ENCODE measurements at regions not wholly inside any gene's neighbourhood (a gene's known extent, or its start where the extent isn't known, plus 50 kb on each side); places are given as distances from the start of the nearest gene placed in this dataset.

DNA sequence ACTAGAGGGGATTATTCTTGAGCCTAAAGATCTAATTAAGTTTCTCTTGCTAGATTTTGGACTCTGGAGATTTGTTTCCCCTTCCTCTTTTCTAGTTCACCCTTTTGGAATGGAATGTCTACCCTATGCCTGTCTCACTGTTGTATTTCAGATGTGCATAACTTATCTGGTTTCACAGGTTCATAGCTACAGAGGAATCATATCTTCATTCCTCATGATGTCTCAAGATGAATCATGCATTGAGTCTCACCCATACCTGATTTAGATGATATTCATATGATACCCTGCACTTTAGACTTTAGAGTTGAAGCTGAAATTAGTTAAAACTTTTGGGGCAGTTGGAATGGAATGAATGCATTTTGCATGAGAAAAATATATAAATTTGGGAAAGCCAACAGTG, 246.7 kb downstream of the HS3ST1 start:
- no peak for DNase-seq

DNA sequence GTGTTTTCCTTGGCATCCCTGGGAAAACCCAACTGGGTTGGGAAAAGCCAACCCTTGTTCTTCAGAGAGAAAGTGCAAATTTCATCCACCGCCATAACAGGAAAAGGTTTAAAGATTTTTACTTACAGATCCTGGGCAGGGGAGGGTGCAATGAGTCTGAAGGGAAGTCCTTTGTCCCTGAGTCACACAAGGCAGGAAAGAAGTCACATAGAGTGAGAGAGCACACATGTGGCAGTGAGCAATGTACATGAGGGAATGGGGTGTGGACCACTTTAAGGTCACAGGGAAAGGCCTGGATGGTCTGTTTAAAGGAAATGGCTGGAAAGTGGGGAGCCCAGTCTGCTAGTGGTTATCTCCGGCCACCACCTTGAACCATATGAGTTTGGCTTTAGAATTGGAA, 248.9 kb downstream of the HS3ST1 start:
- DNase-seq, result no peak

DNA sequence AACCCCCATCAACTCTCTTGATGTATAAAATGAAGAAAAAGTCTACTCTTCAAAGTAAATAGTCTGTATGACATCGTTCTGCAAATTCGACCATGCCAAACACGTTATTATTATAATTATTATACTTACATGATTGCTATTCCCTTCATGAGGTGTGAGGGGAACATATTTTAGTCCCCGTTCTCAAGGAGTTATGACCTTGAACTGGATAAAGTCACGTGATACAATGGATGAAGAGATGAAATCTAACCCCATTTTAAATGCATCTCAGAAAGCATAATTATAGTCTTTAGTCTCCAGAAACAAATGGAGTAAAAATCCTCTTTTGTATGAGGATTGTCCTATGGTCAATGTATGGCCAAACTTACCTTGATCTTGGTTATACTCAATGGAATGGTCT, 250.3 kb downstream of the HS3ST1 start:
- no peak for DNase-seq

DNA sequence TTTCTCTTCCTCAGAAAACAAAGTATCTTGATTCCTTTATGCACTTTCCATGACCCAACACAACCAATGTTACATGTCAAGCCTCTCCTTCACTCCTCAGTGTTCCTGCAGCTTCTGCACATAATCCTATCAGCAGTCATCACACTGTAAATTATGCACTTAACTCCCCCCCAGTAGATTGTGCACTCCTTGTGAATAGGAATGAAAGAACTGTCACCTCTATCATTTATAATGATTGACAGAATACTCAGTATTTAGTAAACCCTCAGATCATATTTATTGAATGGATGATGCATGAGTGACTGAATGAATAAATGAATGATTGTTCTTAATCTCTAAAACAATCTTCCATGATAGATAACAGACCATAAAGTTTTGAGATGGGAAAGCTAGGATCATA, 253.3 kb downstream of the HS3ST1 start:
- no peak for DNase-seq

DNA sequence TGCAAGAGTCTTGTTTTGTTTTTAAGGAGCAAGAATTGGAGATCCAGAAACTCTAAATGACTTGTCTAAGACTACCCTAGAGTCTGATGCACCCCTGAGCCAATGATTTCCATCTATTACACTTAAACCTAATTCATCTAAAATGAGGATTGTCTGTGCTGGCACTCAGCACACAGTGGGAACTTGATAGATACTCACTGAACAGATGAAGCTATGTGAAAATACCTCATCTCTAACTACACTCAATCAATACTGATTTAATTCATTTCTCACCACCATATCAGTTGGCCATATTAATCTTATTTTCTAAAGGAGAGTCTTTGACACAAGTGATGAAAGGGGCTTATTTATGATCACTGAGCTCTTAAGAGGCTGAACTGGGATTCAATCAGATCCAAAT, 262.1 kb downstream of the HS3ST1 start:
- DNase-seq, result no peak

DNA sequence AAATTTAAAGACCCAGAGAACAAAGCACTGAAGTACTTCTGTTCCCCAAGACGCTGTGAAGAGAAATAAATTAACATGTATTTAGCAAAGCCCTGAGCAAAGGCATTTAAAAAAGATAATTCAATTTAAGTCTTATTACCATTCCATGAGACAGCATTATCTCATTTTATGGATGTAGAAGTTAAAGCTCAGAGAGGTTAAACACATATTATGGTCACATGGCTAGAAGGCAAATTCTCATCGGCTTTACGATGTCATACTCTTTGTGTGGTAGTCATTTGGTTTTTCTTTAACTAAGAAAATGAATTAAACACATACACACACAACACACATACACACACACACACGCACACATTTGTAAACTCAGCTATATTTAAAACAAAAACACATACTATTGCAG, 262.7 kb downstream of the HS3ST1 start:
- DNase-seq, result no peak

DNA sequence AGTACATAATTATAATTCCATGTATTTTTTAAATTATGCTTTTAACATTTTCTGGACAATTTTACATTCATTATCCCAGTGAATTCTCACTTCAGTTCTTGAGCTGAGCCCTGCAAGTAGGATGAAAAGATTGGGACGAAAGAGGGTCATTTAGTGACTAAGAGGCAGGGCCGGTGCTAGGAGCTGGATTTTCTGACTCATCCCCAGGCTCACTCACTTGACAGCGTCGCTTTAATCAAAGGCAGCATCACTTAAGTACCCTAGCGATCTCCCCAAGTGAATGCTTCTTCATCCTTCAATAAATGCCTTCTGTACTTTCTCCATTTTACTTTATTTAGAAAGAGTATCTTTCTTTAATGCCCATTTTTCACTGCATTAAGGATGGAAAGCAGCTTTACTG, 263.6 kb downstream of the HS3ST1 start:
- DNase-seq, result no peak

DNA sequence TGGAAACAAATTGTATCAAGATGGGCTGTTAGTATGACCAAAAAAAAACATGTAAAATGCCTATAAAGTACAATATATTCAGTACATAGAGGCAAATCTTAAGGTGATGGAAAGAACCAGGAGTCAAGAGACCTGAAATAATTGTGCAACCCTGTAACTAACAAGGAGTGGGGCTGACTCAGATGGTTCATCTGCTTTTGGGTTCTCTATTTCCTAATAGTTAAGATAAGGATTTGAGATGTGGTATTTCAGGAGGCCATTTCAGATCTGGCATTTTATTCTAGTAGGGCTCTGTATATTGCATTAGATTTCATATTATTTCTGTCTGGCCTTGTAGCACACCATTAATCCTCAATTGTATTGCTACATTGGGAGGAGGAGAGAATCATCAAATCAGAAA, 268.4 kb downstream of the HS3ST1 start:
- no peak for DNase-seq

DNA sequence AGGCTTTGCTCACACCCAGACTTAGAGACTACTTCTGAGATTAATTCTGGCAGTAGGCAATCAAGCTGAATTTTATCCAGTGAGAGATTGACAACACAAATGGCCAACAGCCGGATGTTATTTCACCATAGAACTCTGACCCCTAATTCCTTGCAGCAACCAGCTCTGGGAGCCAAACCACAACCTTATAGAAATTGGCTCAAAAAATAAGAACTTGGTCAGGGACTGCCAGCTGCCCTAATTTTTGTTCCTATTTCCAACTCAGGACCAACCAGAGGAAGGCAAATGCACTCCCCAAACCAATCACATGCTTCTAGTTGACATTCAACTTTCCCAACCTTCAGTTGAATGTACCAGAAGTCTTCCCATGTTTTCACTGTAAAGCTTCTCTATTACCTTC, 269.7 kb downstream of the HS3ST1 start:
- DNase-seq, result no peak

DNA sequence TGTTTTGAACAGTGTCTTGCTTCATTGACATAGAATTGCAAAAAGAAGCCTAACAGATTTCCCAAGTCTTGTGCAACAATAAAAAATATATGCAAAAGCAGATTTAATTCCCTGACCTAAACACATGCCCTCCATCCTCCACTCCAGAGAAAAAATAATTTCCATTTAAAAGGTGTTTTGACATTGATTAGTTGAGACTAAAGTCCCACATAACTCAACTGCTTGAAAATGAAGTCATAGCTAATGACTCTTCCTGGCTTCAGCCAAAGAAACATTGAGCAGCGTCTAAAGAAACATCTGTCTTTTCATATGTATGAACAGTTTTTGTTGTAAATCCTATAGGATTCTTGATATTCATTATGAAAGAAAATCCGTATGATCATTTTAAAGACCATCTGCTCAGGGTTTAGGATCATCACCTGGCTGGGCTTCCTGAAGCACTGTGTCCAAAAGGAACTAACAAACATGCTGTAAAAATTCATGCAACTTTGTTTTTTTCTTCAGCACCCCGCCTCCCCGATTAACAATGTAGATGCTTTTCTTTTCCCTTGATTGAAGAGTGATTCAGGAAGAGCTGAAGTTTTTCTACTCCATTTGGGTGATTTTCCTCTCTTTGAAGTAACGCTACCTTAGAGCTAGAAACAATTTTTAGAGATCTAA, 273.4 kb downstream of the HS3ST1 start:
- DNase-seq, result no peak

DNA sequence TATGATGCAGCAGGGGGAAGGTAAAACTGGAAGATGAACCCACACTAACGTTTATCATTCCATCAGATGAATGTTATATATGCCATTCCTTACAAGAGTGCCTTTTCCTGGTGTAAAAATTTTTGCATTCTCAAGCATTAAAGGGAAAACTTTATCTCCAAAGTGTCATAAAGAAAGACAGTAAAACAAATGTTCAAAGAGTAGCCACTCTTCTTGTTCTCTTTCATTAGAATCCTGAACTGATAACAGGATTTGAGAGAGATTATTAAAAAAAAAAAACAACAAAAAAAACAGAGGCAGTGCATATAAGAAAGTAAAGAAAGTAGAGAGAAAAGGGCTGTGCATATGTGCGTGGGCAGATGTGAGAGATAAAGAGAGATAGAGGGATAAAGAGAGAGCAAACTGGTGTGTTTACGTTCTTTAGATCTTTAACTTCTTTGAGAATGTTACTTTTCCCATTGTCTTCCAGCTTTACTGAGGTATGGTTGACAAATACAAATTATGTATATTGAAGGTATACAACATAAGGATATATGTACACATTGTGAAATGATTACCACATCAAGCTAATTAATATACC, 275.4 kb downstream of the HS3ST1 start:
- no peak for DNase-seq

DNA sequence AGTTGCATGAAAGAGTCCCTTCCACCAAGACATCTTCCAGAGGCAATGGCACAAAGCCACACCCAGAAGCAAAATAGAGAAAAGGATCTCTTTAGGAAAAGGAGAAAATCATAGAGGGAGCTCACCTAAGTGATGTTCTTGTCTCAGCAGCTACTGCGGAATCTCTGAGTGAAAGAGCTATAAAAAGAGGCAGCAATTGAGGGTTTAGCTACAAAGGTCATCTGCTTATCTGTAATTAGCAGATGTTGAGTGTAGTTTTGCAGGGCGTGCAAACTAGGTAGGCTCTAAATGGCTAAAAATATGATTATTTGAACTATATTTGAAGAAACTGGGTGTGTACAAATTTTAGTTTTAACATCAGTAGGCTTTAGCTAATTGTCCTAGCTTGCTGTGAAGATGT, 276.0 kb downstream of the HS3ST1 start:
- DNase-seq, result no peak

DNA sequence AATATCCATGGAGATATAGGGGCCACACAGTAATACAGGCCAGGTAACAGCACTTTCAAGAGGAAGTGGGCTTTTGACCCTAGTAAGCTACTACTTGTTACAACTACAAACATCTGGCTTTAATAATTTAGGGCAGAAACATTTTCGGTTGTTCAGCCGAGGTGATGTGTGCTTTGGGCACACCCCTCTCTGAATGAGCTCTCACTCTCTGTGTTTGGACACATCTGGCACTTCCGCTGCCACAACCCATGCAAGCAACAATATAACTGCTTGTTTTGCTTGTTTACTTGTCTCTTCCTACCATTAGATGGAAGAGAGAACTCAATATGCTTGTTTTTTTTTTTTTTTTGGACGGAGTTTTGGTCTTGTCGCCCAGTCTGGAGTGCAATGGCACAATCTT, 277.2 kb downstream of the HS3ST1 start:
- no peak for DNase-seq

DNA sequence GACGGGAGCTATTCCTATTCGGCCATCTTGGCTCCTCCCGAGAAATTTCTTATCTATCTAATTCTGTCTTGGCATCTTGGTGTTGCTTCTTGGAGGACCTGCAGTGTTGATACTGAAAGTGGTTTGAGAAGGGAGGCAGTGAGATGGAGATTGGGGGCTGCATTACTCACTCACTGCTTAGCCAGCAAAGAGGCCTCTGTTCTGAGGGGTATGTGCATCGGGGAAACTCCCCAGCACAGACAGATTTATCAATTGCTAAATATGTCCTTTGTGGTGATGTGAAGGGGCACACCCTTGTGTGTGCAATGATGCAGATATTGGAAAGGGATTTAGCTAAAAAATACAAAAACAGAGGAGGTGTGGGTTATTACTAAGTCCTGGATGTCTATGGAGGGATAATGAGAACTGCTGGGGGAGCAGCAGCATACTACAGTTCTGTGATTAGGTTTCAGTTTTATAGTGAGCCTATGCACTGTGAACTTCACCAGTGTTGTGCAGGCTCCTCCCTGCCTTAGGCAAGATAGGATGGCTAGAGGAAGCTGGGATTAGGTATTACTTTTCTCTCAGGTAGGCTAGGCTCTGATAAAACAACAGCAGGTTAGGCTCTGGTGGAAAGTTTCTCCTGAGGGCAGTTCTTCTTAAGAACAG, 279.0 kb downstream of the HS3ST1 start:
- no peak for DNase-seq

DNA sequence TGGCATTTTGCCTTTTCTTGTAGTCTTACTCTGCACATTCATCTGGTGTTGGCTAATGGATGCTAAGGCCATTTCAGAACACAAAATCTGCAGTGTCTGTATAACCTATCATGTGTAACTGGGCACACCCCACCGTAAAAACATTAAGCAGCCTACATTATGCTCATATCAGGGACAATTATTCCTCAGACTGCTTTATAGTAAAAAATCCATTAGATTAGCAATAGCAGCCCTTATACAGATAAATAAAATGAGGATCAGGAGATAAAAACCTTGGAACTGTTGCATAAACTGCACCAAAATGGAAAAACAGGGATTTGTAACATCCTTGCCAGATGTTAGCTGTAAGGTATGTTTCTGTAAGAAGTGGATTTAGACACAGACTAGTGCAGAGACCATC, 288.8 kb downstream of the HS3ST1 start:
- DNase-seq, result no peak

DNA sequence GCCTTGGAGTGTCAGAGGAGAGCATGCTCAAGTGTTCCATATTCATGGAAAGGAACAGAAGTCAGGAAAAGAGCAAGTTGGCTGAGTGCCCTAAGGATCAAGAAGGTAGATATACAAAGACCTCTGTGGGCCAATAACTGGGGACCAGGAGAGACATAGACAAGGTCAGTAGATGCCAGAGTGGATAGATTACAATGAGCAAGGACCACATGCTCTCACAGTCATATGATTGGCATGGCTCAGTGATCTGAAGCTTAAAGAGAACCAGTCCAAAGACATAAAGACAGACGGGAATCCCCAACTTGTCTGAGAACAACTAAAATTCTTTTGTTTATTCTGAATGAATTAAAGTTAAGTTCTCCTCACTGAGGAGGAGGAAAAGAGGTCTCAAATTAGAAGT, 289.7 kb downstream of the HS3ST1 start:
- no peak for DNase-seq

DNA sequence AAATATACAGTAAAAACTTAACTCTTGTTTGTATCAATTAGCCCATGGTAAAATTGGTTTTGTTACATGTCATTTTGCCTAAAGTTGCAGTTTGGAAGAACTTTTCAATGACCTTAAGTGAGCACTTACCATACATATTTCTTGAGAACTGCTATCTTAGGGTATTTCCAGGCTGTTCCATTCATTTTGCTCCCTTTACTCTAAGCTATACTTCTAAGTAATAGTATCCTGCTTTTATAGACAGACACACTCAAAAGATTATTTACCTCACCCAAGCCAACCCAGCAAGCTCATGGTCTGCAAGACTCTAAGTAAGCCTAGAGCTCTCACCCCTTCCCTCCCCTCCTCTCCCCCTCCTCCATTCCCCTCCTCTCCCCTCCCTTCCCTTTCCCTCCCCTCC, 294.0 kb downstream of the HS3ST1 start:
- DNase-seq, result no peak

DNA sequence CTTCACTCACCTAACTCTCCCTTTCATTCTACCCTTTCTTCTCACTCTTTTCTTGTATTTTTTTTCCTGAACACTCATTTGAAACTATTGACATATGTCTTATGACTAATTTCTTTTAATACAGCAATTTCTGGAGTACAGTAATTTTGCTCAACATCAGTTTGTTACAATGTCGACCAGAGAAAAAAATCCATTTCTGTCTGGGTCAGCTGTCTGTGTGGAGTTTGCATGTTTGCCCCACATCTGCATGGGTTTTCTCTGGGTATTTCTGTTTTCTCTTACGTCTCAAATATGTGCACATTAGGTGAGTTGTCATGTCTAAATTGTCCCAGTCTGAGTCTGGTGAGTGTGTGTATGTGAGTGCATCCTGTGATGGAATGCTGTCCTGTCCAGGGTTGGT, 294.8 kb downstream of the HS3ST1 start:
- DNase-seq, result no peak

DNA sequence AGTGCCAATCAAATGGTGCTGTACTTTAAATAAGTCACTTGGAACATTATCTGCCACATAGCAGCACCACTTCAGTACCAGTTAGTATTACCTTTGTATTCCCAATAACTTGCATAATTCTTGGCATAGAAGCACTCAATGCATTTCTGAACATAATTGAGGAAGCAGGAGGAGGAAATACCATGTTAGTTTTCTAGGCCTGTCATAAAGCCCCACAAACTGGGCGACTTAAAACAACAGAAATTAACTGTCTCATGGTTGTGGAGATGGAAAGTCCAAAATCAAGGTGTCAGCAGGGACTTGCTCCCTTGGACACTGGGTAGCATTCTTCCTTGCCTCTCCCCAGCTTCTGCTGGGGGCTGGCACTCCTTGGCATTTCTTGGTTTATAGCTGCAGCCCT, 296.2 kb downstream of the HS3ST1 start:
- DNase-seq, result no peak

DNA sequence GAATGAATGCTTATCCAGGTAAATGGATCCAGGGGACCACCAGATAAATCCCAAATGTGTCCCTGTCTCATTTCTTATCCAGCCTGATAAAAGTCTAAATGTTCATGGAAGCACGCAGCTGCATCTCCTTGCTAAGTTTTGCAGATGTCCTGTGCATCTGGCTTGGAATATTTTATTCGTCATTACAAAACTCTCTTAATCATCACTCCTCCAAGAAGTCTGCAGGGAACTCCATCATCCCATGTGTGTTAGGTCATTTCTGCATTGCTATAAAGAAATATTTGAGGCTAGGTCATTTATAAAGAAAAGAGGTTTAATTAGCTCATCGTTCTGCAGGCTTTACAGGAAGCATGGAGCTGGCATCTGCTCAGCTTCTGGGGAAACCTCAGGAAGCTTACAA, 297.2 kb downstream of the HS3ST1 start:
- no peak for DNase-seq

DNA sequence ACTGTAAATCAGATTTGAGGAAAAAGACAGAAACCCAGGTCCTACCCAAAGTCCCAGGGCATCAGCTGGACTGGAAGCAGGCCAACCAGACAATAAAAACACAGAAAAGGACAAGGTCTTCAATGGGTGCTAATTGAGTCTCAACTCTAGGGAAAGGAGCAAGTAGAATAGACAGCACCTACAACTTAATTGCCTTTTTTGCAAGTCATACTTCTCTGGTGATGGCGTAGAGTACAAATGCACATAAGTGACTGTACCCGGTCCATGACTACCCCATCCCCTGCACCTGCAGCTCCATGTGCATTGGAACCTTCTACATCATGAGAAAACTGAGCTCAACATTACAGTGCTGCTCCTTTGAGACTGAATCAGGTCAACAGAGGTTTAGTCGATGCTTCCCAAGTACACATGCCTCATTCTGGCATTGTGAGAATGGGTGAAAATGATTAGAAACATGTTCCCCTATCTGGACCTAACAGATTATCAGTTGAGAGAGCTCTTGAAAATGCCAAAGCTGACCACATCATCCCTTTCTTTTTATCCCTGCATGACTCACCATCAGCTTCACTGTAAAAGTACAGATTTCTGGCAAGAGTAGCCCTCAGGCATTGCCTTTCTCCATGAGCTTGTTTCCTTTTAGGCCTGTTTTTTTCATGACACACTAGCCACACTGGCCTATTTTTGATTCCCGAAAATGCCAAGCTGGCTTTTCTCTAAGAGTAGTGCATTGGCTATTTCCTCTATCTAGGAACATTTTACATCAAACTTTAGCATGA, 298.3 kb downstream of the HS3ST1 start:
- DNase-seq, result peak; percentile 58

DNA sequence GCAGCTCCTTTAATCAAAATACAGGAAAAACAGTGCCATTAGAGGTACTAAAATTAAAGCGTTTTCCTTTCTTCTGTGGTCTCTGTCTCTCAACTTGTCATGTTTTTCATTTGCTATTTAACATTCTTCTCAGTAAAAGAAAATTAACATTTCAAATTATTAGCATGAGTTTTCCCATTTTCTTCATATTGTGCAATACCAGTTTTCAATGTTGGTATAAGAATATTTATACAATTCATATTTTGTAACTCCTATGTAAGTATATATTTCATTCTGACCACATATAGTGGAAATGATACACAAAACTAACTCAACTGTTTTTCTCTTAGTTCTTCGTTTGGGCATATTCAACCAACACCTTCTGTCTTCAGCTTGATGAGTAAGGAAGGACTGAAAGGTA, 308.3 kb downstream of the HS3ST1 start:
- no peak for DNase-seq

DNA sequence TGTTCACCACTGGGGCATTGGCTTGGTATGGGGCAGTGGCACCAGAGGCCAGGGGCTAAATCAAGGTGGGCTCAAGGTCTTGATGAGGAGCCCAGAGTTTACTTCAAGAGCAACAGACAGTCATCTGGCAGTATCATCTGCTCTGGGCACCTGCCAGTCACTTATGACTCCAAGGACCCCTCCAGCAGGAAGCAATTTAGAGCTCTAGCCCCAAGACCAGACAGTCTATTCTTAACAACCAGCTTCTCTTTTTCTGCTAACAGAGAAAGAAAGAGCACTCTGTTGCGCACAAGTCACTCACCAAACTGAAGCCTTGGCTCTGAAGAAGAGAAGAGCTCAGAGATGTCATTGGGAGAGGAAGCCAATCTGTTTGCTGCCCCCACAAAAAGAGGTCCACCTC, 309.2 kb downstream of the HS3ST1 start:
- DNase-seq, result no peak

DNA sequence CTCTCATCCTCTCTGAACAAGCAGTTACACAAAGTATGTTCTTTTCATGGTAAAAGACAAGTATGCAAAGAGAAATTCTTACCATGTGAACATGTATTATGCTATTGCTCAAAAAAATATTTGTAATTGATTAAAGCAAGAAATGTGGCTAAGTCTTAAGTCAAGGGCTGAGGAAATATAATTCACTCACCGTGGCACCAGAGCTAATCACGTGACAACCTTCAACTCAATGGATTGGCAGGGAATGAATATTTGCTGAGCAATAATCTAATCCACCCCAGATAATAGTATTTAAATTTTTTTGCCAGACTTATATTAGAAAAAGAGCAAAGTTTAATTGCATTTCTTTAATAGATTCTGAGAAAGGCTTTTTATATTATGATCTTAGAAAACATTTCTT, 310.2 kb downstream of the HS3ST1 start:
- DNase-seq, result no peak
